GM19043 (cell line): ENCODE measurements at regions not wholly inside any gene's neighbourhood (a gene's known extent, or its start where the extent isn't known, plus 50 kb on each side); places are given as distances from the start of the nearest gene placed in this dataset.
"Not testable (repeated sequence)": the region's sequence is repeated elsewhere in the genome, so short reads cannot be mapped to it uniquely, and the experiment has no call there.

ENCODE experiments used
- ATAC-seq: cut with Tn5 transposase; IDR thresholded peaks from one replicate; pipeline ENCODE4 v1.9.1; 2021; ENCODE audit warnings: low read depth; ENCODE audit not compliant: unreplicated experiment

GRCh38 chr2:5173876-5174535 is 518.2 kb upstream of the SOX11 start:
- ATAC-seq, result no peak

GRCh38 chr2:5175231-5175630 is 517.0 kb upstream of the SOX11 start:
- ATAC-seq, result no peak

DNA sequence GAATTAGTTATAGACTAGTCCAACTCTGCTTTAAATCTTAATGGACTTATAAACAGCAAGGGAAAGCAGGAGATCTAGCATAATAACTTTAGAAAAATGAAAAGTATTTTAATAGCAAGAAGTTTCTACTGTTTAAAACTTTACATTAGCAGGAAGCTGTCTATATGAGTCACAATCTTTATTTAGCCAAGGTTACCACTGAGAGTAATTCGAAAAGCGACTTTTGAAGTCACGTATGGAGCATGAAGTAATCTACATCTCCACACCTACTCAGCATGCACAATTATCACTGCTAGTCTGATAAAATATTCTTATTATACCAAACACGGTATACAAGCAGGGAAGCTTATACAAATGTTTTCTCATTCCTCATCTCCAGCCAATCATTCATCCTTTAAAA is 515.4 kb upstream of the SOX11 start:
- ATAC-seq, result no peak

DNA sequence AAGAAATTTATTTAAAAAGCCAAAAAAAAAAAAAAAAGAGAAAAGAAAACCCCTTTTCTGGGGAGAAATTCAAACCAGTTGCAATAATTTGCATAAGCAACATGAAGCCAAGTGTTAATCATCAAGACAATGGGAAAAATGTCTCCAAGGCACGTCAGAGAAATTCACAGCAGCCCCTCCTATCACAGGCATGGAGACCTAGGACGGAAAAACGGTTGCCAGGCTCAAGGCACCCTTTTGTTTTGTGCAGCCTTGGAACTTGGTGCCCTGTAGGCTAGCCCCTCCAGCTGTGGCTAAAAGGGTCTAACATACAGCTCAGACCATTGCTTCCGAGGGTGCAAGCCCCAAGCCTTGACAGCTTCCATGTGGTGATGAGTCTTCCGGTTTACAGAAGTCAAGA is 509.2 kb upstream of the SOX11 start:
- ATAC-seq, result no peak

DNA sequence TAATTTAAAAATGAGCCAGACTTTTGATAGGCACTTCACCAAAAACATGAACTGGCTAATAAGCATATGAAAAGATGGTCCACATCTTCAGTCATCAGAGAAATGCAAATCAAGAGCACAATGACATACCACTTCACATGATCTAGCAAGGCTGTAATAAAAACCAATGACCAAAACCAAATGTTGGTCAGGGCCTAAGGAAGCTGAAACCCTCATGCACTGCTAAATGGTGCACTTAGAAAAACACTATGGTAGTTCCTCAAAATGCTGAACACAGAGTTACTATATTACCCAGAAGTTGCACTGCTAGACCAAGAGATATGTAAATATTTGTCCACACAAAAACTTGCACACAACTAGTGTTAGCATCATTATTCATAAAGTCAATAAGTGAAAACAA is 504.9 kb upstream of the SOX11 start:
- ATAC-seq, result no peak

DNA sequence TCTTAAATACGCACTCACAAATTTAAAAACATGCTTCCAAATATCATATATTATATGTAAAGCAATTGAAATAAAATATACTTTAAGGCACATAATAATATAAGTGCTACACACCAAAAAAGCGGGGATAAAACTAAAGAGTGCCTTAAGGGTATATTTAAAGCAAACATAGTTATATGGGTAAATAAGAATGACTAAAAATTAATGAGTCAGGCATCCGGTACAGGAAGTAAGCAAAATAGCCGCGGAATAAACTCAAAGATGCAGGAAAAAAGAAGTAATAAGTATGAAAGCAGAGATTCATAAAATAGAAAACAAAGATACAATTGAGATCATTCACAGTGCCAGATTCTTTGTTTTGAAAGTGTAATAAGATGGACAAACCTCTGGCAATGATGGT is 503.5 kb upstream of the SOX11 start:
- no peak for ATAC-seq

- no peak for ATAC-seq
Measured at GRCh38 chr2:5190023-5190422, 502.2 kb upstream of the SOX11 start.

DNA sequence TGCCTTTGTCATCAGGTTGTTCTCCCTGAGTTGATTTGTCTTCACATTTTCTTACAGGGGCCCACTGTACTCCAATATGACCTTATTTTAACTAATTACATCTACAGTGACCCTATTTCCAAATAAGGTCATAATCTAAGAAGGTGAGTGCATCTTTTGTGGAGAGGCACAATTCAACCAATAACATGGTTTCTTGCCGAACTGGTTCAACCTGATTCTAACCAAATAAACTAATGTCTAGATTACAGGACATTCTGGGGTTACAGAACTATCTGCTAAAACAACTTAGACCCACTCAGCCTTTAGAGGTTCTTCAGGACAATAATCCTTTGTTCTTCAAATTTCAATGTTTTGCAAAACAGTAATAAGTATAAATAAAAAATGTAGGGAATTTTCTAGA is 496.5 kb upstream of the SOX11 start:
- no peak for ATAC-seq

DNA sequence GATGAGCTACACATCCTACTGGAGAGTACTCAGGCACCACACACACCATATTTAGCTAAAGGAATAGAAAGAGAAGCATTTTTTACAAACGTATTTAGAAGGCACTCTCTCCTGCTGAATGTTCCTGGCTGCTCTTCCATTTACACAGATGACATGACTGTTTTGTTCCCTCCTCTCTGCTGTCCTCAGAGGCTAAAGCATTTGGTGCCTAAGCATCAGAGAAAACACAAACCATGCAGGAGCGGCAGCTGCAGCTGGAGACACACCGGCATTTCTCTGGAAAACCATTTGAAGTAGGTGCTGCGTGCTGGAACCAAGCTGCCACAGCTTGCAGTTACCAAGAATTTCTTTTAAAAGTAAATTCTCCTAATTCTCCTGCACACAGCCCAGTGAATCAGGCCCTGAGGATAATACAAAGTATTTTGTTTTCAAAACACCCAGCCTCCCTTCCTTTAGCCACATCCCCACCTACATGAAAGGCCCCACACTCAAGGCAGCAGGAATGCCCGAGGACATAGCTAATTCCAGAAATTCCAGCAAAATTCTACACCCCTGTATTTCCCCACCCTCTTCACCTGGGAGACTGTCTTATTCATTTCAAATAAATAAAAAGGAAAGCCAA is 488.9 kb upstream of the SOX11 start:
- no peak for ATAC-seq

DNA sequence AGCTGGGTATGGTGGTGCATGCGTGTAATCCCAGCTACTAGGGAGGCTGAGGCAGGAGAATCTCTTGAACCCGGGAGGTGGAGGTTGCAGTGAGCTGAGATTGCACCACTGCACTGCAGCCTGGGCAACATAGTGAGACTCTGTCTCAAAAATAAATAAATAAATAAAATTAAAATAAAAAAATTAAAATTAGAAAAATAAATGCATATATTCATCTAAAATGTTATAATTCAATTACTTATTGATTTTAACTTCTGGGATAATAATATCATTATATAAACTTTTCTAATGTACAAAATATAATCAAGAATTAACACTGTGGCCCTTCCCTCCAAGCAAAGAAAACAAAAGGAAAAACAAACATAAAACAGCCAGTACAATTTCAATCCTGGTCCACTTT is 485.4 kb upstream of the SOX11 start:
- not testable (repeated sequence) for ATAC-seq

DNA sequence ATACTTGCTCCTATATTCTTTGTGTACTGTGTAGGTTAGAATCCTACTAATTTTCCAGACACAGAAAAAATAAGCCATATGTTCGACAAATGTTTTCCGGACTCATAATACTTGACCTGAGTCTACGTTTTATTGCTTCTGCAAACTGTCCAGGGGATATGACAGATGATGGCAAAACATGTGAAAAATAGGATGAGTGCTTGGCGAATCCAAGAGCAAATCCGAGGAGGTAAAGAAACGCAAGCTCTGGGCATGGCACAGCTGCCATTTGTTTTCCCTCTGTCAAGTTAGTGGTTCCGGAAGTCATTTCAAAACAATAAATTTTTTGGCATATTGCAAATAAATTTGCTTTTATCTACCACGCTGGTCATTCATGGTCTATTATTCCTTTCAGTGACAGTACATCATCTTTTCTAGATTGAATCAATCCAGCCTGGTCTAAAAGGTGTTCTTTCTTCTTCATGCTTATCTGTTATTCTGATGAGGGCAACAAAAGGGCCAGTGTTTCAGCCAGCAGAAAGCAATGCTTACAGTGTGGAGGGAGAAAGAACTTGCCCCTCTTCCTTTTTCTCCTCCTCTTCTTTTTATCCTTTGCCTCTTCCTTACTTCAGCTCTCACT is 476.1 kb upstream of the SOX11 start:
- no peak for ATAC-seq

DNA sequence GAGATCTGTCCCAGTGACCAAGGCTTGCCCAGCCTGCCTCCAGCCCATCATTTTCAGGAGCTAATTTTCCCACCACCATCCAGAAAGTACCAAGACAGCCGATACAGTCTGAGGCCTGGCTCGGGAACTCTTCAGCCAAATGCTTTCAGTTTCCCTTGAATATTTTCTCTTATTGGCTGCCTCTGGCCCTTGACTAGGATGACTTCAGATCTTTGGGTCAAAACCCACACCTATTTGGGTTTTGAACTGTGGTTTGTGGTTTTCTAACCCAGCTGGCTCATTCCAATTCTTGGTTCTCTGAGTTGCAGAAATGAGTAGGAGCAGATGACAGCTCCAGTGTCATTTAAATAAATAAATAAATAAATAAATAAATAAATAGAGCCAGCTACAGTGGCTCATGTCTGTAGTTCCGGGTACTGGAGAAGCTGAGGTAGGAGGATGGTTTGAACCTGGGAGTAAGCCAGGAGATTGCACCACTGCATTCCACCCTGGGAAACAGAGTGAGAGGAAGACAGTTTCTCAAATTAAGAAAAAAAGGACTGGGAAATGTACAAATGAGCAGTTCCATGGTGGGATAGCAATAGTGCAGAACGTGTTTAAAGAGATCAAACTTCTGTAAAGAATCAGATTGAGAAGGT is 465.0 kb upstream of the SOX11 start:
- no peak for ATAC-seq

DNA sequence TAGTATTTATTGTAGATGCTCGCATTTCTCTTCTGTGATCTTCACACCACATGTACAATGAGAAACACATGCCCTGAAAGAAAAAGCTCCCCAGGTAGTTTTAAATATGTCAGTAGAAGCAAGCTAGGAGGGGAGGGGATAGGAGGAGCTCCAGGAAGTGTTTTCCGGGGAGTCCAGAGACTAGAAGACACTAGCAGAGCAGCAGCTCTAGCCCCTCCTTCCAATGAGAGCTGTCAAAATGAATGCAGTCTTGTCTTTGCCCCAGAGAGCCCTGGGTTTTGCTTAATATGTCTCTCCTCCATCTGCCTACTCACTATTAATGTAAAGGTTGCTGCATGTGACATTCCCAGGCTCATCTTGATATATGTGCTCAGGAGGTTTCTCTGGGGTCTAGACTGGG is 462.6 kb upstream of the SOX11 start:
- ATAC-seq, result no peak

DNA sequence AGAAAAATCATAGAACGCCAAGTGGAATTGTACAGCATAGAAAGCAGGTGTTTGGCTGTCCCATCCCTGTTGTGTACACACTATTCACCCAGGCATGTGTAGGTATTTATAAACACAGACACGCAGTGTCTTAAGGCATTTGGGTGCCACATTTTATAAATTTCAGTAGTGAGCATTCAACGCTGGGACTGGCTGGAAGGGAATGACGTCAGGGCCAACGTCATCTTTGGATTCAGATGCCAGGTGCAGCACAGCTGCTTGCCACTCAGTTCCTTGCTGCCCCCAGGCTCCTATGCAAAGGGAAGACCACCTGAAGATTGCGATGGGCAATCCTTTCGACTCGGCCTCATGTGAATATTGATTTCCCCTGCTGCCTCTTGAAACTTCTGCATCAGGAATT is 461.7 kb upstream of the SOX11 start:
- no peak for ATAC-seq

- no peak for ATAC-seq
Measured at GRCh38 chr2:5230855-5231254, 461.3 kb upstream of the SOX11 start.

DNA sequence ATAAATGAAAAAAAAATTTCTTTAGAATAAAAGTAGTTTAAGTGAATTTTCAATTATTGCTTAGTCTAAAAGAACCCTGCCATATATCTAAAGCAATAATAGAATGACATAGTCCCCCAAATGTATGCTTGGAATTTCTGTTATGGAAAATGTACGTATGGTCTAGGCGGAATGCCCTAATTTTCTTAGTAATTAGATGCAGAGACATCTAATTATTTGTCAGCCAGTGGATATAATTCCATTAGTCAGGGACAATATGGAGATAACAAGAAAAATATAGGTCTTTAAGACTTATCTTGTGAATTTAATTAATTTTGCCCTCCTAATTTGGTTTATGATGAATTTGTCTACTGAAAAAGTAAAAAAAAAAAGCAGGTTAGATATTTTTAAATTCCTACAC is 460.9 kb upstream of the SOX11 start:
- ATAC-seq, result no peak

- ATAC-seq, result no peak
Measured at GRCh38 chr2:5234563-5234962, 457.6 kb upstream of the SOX11 start.

DNA sequence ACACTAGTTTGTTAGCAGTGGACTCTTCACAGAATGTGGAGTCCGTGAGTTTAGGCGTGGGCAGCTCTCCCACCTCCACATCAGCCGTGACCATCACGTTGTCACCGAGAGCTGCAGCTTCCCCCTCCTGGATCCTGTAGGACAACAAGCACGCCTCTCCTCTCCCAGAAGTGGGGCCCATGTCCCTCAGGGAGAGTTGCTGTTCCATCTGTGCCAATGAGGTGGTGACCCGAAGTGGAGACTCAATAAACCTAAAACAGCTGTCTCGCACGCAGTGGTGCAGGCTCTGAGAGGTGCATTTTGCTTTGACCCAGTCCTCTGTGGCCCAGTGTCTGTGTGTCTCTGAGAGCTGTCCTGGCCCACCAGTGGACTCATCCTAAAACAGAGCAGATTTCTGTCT is 456.5 kb upstream of the SOX11 start:
- no peak for ATAC-seq

DNA sequence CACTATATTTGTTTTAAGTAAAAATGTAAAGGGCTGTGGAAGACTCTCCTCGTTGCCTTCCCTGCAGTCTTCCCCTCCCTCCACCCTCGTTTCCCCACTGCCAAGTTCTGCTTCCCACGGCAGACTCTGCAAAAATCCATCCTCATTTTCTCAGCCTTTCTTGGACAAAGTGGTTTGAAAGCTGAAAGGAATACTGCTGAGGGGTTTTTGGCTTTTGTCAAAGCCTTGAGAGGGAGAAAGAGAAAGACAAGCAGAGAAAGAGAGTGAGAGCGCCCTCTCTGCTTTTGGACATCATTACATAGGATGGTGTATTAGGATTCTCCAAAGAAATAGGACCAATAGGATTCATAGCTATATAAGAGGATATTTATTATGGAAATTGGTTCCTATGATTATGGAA is 455.9 kb upstream of the SOX11 start:
- no peak for ATAC-seq

GRCh38 chr2:5242751-5243150 is 449.4 kb upstream of the SOX11 start:
- ATAC-seq, result no peak

- no peak for ATAC-seq
Measured at GRCh38 chr2:5250482-5250881, 441.7 kb upstream of the SOX11 start.

DNA sequence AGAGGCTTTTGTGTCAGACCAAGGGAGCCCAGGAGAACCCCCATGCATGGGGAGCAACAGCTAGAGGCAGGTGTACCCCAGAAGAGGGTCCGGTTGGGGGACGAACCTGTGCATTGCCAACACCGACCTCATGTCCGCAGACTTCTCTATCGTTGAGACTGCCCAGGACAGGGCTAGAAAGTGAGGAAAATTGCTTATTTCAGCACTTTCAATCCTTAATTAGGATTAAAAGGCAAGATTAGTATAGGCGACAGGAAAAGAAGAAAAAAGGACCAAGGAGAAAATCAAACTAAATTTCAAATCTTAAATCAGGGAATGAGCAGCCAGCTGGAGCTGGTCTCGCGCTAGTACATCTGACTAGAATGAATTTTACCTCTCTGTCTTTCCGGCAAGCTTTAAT is 438.9 kb upstream of the SOX11 start:
- ATAC-seq, result no peak
